CD4-positive, alpha-beta T cell (primary cell): ENCODE measurements at regions not wholly inside any gene's neighbourhood (a gene's known extent, or its start where the extent isn't known, plus 50 kb on each side); places are given as distances from the start of the nearest gene placed in this dataset.
"Not testable (repeated sequence)": the region's sequence is repeated elsewhere in the genome, so short reads cannot be mapped to it uniquely, and the experiment has no call there.

Source experiments
- ATAC-seq: fragments of 200-7000 bp; cut with Tn5 transposase; one replicate; pipeline ENCODE4 v1.10.0; 2022; ENCODE audit warnings: mild to moderate bottlenecking; ENCODE audit not compliant: poor library complexity
- CTCF ChIA-PET: fragments of 350-600 bp; sonication (Branson Sonifier 250); formaldehyde crosslinking; loops from one replicate; lab custom pipeline; 2021; ENCODE audit warnings: antibody characterized with exemption, inconsistent platforms; lab: Charles Lee
- POLR2A ChIA-PET: fragments of 350-600 bp; sonication (Branson Sonifier 250); formaldehyde crosslinking; loops from one replicate; lab custom pipeline; 2021; ENCODE audit warnings: antibody characterized with exemption, inconsistent platforms; lab: Charles Lee
- DNase-seq, 14 experiments: peaks; one replicate each; pipeline ENCODE4 v3.0.0-alpha.2; 2013 to 2020; ENCODE audit warnings: mixed read lengths in 2 of 14
- H3K27ac ChIP-seq, 2 donors: one replicate each; pipeline versions ENCODE4 v1.5.1 to v1.7.0; 2013; ENCODE audit warnings: low read length in 2 of 2, low read depth in 1 of 2, mild to moderate bottlenecking in 1 of 2
- H3K27me3 ChIP-seq, 2 experiments: 1 replicate in 1 of 2; 2 replicates in 1 of 2; pipeline versions ENCODE4 v1.6.1 to v1.7.0; 2013; ENCODE audit warnings: low read length in 2 of 2, control low read depth in 1 of 2, mild to moderate bottlenecking in 1 of 2, moderate library complexity in 1 of 2; ENCODE audit not compliant: insufficient read depth in 2 of 2, control insufficient read depth in 1 of 2
- H3K36me3 ChIP-seq: one replicate; pipeline ENCODE4 v1.6.1; 2013; ENCODE audit warnings: low read length, control low read depth; ENCODE audit not compliant: insufficient read depth
- H3K4me1 ChIP-seq: one replicate; pipeline ENCODE4 v1.6.1; 2013; ENCODE audit warnings: low read length, control low read depth; ENCODE audit not compliant: insufficient read depth
- H3K4me3 ChIP-seq: one replicate; pipeline ENCODE4 v1.5.1; 2013; ENCODE audit warnings: mild to moderate bottlenecking, low read length, moderate library complexity
- H3K9me3 ChIP-seq, 2 experiments: 1 replicate in 1 of 2; 2 replicates in 1 of 2; pipeline versions ENCODE4 v1.6.1 to v1.7.0; 2013; ENCODE audit warnings: low read length in 2 of 2, mild to moderate bottlenecking in 2 of 2, control low read depth in 1 of 2, moderate library complexity in 1 of 2; ENCODE audit not compliant: control insufficient read depth in 1 of 2, insufficient read depth in 1 of 2
- H3K27ac Mint-ChIP-seq: one replicate; pipeline ENCODE4 v1.8.0; 2020; ENCODE audit warnings: mixed read lengths
- H3K27me3 Mint-ChIP-seq: one replicate; pipeline ENCODE4 v1.8.0; 2021; ENCODE audit warnings: mixed read lengths
- H3K36me3 Mint-ChIP-seq: one replicate; pipeline ENCODE4 v1.8.0; 2021; ENCODE audit warnings: low read depth, mixed read lengths
- H3K4me1 Mint-ChIP-seq: one replicate; pipeline ENCODE4 v1.8.0; 2021; ENCODE audit warnings: low read depth, mixed read lengths
- H3K4me3 Mint-ChIP-seq: one replicate; pipeline ENCODE4 v1.8.0; 2020; ENCODE audit warnings: mild to moderate bottlenecking, mixed read lengths
- H3K9me3 Mint-ChIP-seq: one replicate; pipeline ENCODE4 v1.8.0; 2020; ENCODE audit warnings: mixed read lengths
- intact Hi-C, 2 experiments: fragments of 100-400 bp; cut with DNase I in 1 of 2; cut with micrococcal nuclease in 1 of 2; formaldehyde crosslinking; loops; one replicate each; pipeline versions ENCODE4 v1.15.1 to v1.9.0; 2023 to 2025; cut with DNase I, micrococcal nuclease
- TF ChIP-seq, protein P1 (sequence below): fragments of 200-600 bp; IDR thresholded peaks from one replicate; pipeline ENCODE4 v1.8.0; 2022; ENCODE audit warnings: antibody characterized with exemption, mild to moderate bottlenecking

DNA sequence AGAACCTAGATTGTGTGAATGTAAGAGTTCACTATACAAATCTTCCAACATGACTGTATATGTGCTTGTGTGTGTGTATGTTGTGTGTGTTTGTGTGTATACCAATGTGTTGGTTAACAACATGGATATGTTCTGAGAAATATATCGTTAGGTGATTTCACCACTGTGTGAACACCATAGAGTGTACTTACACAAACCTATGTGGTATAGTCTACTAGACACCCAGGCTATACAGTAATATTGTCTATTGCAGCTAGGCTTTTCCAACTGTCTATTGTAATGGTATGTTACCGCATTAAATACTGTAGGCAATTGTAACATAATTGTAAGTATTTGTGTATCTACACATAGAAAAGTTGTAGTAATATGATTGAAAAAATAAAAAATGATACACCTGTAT is 959.2 kb upstream of the SEMA6A start:
- no peak for ATAC-seq
- no peak overlapping the region for H3K27ac Mint-ChIP-seq
- no peaks in the 10 kb centered on the region for H3K9me3 Mint-ChIP-seq
- peaks cover 0 to 4% of the 10 kb centered on the region in 2 experiments for H3K9me3 ChIP-seq
- ChIA-PET POLR2A (no interaction called here), CTCF (no interaction called here)
- H3K27me3 Mint-ChIP-seq, result no peaks in the 10 kb centered on the region
- H3K4me1 Mint-ChIP-seq, result no peaks in the 10 kb centered on the region
- TF ChIP-seq, protein P1, sequence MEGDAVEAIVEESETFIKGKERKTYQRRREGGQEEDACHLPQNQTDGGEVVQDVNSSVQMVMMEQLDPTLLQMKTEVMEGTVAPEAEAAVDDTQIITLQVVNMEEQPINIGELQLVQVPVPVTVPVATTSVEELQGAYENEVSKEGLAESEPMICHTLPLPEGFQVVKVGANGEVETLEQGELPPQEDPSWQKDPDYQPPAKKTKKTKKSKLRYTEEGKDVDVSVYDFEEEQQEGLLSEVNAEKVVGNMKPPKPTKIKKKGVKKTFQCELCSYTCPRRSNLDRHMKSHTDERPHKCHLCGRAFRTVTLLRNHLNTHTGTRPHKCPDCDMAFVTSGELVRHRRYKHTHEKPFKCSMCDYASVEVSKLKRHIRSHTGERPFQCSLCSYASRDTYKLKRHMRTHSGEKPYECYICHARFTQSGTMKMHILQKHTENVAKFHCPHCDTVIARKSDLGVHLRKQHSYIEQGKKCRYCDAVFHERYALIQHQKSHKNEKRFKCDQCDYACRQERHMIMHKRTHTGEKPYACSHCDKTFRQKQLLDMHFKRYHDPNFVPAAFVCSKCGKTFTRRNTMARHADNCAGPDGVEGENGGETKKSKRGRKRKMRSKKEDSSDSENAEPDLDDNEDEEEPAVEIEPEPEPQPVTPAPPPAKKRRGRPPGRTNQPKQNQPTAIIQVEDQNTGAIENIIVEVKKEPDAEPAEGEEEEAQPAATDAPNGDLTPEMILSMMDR, result no peak
- no peak overlapping the region for H3K4me3 ChIP-seq
- no peak overlapping the region for H3K27ac ChIP-seq
- intact Hi-C loops, result no loop called here
- no peaks in the 10 kb centered on the region for H3K36me3 ChIP-seq
- no peak overlapping the region for H3K4me3 Mint-ChIP-seq
- no peaks in the 10 kb centered on the region for H3K4me1 ChIP-seq
- H3K27me3 ChIP-seq, result no peaks in the 10 kb centered on the region
- no peak for DNase-seq
- H3K36me3 Mint-ChIP-seq, result no peaks in the 10 kb centered on the region

- ATAC-seq, POLR2A ChIA-PET, CTCF ChIA-PET, H3K4me3 Mint-ChIP-seq, H3K36me3 ChIP-seq, H3K4me1 Mint-ChIP-seq, H3K27ac Mint-ChIP-seq, H3K27me3 ChIP-seq, H3K27me3 Mint-ChIP-seq, DNase-seq, intact Hi-C loops, H3K9me3 Mint-ChIP-seq, H3K27ac ChIP-seq, H3K4me3 ChIP-seq, H3K9me3 ChIP-seq, H3K4me1 ChIP-seq, H3K36me3 Mint-ChIP-seq: not testable (repeated sequence)
These were observed 958.5 kb upstream of the SEMA6A start for GRCh38 chr5:117533051-117533670.

DNA sequence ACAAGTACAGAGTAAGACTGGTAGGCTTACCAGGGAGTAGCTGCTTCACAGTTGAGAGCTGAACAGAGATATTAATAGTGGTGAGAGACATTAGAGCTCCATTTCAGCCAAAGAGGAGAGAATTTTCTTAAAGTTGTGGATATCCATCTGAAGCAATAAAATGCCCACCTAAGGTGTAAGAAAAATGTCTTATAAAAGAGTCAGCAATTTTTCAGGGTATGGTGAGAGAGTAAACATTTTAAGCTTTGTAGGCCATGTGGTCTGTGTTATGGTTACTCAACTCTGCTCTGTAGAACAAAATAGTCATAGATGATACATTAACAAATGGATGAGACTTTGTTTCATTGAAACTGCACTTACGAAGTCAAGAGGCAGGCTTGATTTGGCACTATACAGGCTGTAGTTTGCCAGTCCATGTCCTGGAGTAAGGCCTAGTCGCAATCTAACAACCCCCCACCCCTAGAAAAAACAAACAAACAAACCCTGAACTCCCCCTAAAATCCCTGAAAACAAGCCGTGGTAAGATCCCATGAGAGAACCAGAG is 945.4 kb upstream of the SEMA6A start:
- TF ChIP-seq, protein P1, result no peak
- H3K36me3 Mint-ChIP-seq, result no peaks in the 10 kb centered on the region
- no peaks in the 10 kb centered on the region for H3K36me3 ChIP-seq
- H3K27ac ChIP-seq, result no peak overlapping the region
- no peak for DNase-seq
- H3K9me3 ChIP-seq, result no peaks in the 10 kb centered on the region
- ChIA-PET CTCF (no interaction called here), POLR2A (no interaction called here)
- no peak for ATAC-seq
- no peak overlapping the region for H3K27ac Mint-ChIP-seq
- intact Hi-C loops, result no loop called here
- H3K4me3 ChIP-seq, result no peak overlapping the region
- no peak overlapping the region for H3K4me3 Mint-ChIP-seq
- no peaks in the 10 kb centered on the region for H3K27me3 Mint-ChIP-seq
- H3K9me3 Mint-ChIP-seq, result peaks cover 7% of the 10 kb centered on the region
- H3K27me3 ChIP-seq, result no peaks in the 10 kb centered on the region
- H3K4me1 ChIP-seq, result no peaks in the 10 kb centered on the region
- no peaks in the 10 kb centered on the region for H3K4me1 Mint-ChIP-seq

DNA sequence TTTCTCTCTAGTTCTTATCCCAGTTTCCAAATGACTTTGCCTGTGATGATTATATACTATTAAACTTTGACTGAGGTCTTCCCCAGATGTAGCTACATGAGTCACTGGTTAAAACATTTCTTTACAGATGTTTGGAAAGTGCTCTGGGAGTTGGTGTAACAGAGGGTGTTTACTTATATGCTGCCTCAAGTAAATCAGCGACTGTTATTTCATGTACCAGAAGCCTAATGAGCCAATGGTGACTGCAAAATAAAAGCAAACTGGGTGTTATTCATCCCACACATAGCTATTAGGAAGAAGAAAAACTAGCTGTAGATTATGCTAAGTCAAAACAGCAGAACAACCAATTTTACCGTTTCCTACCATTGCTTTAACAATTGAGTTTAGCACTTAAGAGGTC is 929.7 kb upstream of the SEMA6A start:
- Mint-ChIP-seq H3K36me3 (no peaks in the 10 kb centered on the region), H3K4me1 (no peaks in the 10 kb centered on the region), H3K9me3 (peaks cover 8% of the 10 kb centered on the region), H3K27ac (no peak overlapping the region), H3K27me3 (no peaks in the 10 kb centered on the region), H3K4me3 (no peak overlapping the region)
- H3K4me3 ChIP-seq, result no peak overlapping the region
- no peak for DNase-seq
- H3K4me1 ChIP-seq, result no peaks in the 10 kb centered on the region
- no peaks in the 10 kb centered on the region for H3K36me3 ChIP-seq
- no peak overlapping the region for H3K27ac ChIP-seq
- TF ChIP-seq, protein P1, result no peak
- intact Hi-C loops, result no loop called here
- CTCF ChIA-PET, result no interaction called here
- H3K9me3 ChIP-seq, result peaks cover 0 to 7% of the 10 kb centered on the region in 2 experiments
- no peaks in the 10 kb centered on the region for H3K27me3 ChIP-seq
- ATAC-seq, result no peak
- POLR2A ChIA-PET, result no interaction called here
